AG08395 (cell line): ENCODE measurements at regions not wholly inside any gene's neighbourhood (a gene's known extent, or its start where the extent isn't known, plus 50 kb on each side); places are given as distances from the start of the nearest gene placed in this dataset.
"Not testable (repeated sequence)": the region's sequence is repeated elsewhere in the genome, so short reads cannot be mapped to it uniquely, and the experiment has no call there.

ENCODE experiments used
- DNase-seq: peaks from one replicate; pipeline ENCODE4 v3.0.0; 2012; ENCODE audit warnings: mixed read lengths, low spot score

DNA sequence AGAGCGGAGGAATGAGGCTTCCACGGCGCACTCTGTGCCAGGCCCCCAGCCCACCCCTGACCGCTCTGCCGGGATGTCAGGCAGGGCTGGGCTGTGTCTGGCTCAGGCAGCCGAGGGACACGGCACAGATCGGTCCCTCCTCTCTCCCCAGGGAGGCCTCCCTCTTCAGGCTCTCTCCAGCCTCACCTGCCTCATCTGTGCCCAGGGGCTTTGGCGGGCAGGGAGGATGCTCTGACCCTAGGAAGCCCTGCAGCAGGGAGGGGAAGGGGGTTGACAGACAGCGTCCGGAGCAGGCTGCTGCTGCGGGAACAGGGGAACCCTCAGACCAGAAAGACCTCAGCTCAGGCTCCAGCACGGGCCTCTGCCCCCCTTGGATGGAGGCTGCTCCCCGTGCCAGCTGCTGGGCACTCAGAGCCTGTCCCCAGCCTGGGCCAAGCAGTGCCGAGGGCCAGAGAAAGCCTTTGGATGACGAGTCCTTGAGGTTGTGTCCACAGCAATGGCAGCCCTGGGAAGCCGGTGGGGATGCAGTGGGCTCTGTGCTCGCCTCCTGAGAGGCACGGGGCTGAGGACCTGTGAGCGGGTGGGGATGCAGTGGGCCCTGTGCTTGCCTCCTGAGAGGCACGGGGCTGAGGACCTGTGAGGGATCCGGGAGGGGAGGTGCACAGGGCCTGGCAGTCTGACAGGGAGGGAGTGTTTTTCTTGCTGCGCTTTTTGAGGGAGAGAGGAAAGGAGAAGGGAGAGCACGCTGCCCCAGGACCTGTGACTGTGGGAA lies 66.9 kb downstream of the FOXL3 start:
- DNase-seq, result no peak

DNA sequence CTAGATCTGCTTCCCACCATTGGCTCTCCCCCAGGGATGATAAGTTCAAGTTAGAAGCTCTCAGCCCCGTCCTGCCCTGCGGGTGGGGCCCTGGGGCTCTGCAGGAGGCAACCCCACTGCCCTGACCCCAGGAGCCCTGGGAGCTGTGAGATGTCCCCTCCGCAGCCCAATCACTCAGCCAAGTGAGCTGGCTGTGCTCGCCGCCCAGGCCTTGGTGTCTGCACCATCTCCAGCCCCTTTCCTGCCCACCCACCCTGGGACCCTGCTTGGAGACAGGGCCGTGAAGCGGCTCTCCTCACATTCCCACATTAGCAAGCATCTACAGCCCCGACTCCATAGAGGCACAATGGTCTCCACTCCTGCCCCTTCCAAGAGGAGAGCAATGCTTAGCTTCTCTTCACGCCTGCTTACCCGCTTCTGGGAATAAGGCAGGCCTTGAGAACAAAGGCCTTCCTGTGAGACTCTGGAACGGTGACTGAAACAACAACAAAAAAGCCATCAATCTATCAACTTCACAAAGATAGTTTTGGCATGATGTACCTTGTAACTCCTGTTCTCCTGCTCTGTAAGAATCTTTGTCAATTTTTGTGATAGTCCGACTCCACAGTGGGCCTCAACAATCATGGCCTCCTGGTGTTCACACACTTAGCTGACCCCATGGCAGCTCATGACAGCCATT lies 67.7 kb downstream of the FOXL3 start:
- no peak for DNase-seq

DNA sequence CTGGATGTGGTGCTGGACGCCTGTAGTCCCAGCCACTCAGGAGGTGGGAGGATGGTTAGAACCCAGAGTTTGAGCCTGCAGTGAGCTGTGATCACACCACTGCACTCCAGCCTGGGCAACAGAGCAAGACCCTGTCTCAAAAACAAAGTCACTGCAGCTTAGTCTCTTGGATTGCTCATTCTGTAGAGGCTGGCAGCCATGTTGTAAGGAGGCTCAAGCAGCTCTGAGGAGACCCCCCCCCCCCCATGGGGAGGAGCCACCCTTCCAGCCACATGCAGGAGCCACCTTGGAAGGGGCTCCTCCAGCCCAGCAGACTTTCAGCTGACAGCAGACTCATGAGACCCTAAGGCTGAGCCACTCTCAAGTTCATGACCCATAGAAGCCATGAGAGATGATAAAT lies 68.4 kb downstream of the FOXL3 start:
- DNase-seq, result no peak

DNA sequence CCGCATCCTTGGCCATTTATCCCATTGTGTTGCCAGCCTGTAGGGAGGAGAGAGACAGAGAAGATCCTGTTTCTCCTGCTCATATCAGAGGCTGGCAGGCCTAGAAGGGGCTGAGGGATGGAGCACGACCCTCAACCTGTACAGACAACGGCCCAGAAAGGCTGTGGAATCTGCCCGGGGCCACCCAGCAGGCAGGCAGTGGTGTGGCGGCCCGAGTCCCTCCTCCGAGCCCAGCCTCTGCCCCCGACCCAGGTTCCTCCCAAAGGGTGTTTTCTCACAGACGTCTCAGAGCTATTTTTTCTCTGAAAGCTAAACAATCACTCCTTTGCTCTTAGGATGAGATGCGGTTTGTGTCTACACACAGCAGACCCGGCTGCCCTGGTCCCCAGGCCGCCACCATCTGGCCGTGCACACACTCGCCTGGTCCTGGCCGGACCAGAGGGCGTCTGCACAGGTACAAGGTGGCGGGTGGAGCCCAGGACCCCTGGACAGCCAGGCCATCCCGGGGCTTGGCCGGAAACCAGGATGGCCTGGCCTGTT lies 69.3 kb downstream of the FOXL3 start:
- no peak for DNase-seq

DNA sequence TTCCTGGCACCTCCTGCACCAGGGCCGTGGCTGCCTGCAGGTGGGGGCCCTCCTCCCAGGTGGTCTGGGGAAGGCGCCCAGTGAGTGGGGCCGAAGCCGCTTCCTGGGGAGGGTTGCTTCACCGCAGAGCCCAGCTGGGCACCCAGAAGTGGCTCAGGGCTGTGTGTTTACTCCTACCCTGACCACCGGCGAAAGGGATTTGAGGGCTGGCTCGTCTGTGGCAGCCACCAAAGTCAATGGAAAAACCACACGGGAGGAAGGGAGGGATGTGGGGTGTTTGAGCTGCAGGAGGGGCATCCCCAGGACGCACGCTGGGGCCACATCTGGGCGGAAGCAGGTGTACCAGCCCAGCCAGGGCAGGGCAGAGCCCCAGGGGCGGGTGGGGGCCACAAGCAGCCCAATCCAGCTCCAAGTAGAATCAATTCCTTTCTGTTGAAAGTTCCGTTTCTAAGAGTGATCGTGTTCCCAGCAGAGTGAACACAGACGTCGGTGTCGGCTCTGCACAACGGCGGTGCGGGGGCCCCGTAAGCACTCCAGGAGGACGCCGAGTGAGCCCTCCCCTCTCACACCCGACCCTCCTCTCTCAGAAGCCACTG lies 69.9 kb downstream of the FOXL3 start:
- no peak for DNase-seq

DNA sequence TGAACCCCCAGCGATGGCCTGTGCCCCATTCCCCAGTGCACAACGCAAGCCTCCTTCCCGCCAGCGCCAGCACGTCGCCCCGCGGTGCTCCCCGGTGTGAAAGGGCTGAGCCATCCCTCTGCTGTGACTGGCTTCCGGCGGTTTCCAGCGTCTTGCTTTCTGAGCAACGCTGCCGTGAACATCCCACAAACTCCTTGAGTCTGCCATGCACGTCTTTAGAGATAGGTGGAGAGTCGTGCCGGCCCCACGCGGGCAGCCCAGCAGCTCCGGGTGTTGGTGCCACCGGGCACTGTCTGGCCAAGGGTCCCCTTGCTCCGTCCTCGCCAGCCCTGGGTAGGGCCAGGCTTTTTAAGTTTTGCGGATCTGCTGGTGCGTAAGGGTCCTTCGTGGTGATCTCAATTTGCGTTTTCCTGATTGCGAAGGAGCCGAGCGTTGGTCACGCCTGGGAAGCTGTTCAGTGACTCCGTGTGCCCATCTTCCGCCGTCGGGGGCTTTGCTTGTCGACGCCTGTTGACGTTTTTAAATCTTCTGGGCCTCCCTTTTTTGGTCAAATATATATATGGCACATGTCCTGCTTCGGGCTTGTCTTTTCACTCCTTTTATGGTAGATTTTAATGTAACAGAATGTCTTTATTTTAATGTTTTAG lies 70.6 kb downstream of the FOXL3 start:
- no peak for DNase-seq

DNA sequence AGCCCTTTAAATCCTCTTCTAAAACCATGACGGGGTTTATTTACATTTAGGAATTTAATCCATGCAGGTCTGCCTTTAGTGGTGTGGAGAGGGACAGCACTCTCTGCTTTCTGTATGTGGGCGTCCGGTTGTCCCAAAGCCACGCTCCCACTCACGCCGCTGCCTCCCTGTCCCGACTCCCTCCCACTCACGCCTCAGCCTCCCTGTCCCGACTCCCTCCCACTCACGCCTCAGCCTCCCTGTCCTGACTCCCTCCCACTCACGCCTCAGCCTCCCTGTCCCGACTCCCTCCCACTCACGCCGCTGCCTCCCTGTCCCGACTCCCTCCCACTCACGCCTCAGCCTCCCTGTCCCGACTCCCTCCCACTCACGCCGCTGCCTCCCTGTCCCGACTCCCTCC lies 71.2 kb downstream of the FOXL3 start:
- not testable (repeated sequence) for DNase-seq

DNA sequence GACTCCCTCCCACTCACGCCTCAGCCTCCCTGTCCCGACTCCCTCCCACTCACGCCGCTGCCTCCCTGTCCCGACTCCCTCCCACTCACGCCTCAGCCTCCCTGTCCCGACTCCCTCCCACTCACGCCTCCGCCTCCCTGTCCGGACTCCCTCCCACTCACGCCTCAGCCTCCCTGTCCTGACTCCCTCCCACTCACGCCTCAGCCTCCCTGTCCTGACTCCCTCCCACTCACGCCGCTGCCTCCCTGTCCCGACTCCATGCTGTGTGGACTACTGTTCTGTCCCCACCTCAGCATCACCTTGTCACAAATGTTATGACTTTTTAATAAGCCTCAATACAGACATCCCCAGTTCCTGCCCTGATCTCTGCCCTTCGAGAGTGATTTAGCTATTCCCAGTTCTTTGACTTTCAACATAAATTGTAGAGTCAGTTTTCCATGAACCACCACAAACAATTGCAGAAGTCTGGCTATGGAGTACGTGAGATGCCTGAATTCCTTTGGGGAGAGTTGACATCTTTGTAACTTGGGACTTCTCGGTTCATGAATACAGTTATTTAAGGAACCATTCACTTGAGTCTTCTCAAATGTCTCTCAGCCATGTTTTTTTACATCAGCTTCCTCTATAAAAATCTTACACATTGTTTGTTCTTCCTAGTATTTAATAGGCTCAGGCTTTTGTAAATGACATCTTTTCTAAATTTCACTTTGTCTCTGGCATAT lies 71.9 kb downstream of the FOXL3 start:
- DNase-seq, result no peak

DNA sequence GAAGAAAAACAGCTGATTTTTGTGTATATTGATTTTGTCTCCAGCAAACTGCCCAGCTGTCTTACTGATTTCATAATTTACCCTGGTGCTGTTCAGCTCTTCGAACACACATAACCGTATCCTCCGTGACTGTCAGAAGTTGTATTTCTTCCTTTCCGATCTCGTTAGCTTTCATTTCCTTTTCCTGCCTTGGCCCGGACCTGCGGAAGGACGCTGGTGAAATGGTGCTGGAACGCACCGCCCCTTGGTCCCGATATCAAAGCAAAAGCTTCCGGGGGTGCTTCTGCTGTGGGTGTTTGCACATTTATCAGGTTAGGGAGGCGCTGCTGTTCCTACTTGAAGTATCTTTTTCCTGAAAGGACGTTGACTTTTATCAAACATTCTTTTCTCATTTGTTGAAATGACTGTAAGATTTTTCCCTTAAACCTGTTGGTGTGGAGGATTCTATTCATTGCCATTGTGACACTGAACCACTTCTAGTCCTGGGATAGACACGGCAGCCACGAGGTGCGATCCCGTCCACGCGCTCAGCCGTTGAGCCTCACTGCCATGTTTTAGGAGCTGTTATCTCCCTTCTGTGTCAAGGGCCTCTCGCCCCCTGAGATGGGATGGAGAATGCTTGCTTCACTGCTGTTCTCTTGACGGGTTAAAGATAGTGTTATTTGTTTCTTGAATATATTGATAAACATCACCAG lies 72.6 kb downstream of the FOXL3 start:
- DNase-seq, result no peak

DNA sequence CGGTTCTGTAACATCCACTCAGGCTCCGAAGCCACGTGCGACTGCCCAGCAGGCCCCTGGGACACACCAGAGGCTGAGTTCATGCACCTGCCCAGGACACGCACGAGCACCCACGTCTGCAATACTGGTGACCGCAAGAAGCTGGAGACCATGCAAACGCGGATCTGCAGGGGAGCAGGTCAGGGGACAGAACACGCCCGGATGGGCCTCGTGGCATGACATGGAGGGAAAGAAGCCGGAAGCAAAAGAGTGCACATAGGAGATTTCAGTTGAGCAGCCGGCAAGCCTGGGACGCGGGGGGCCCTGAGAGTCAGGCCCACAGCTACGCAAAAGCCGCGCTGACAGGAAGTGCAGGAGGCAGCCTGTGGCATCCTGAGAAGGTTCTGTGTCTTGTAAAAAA lies 73.7 kb downstream of the FOXL3 start:
- DNase-seq, result no peak

DNA sequence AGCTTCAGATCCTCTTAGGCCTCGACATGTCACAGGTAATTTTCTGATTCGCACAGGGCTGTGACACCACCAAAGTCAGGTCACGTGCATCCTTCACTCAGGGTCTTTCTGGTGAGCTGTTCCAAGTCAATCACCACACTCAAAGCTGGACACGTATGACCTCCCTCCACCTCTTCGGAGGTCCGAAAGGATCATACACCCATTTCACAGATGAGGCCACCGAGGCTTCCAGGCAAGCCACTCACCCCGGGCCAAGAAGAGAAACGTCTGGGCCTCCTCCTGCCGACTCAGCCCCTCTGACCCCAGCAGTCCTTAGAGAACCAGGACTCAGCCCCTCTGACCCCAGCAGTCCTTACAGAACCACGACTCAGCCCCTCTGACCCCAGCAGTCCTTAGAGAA lies 74.6 kb downstream of the FOXL3 start:
- DNase-seq, result no peak

DNA sequence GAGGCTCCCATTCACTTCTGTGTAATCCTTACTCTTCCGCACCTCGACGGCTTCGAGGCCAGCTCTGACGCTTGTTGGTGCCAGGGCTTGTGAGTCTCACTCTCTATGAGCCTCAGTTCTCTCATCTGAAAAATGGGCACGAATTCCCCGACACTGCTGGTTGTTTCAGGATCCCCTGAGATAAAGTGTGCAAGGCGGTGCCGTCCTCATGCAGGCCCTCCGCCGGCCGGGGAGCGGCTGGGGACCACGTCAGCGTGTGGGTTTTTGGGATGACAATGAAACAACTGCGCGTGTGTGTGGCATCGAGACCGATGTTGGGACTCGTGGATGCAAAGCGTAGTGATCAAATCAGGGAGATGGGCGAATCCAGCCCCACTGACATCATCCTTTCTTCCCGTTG lies 75.6 kb downstream of the FOXL3 start:
- no peak for DNase-seq

DNA sequence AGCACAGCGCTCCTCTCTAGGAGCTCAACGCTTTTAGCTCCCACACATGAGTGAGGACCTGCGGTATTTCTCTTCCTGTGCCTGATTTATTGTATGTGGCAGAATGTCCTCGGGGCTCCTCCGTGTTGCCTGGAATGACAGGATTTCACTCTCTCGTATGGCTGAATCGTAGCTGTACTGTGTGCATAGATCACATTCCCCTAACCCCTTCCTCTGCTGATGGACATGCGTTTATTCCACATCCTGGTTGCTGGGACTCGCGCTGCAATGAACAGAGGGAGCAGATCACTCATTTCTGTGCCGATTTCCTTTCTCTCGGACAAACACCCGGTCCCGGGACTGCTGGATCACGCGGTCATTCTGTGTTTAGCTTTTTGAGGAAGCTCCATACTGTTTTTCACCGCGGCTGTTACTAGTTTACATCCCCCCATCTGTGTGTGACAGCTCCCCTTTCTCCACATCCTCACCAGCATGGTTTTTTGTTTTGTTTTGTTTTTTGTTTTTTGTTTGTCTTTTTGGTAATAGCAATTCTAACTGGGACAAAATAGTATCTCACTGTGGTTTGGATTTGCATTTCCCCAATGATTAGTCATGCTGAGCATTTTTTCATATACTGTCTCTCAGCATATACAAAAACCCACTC lies 76.3 kb downstream of the FOXL3 start:
- no peak for DNase-seq

DNA sequence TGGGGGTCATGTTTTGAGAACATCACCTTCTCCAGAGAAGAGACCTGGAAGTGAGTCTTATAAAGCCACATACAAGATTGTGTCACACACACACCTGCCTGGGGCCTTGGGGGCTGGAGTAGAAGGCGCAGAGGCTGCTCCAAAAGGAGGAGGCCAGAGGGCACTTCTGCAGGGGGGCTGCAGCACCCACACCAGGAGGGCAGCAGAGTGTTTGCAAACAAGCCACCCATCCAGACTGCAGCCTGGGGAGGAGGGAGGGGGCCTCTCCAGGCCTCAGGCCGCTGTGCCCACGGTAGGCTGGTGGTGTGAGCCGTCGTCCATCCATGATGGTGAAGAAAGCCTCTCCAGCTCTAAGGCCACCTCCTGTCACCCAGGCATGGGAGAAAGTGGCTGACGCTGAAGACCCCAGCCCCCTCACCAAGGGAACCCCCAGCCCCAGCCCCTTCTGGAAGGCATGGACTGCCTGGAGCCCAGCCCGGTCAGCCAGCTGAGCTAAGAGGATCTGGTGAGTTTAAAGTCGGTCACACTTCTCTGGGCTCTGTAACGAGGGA lies 77.5 kb downstream of the FOXL3 start:
- no peak for DNase-seq

DNA sequence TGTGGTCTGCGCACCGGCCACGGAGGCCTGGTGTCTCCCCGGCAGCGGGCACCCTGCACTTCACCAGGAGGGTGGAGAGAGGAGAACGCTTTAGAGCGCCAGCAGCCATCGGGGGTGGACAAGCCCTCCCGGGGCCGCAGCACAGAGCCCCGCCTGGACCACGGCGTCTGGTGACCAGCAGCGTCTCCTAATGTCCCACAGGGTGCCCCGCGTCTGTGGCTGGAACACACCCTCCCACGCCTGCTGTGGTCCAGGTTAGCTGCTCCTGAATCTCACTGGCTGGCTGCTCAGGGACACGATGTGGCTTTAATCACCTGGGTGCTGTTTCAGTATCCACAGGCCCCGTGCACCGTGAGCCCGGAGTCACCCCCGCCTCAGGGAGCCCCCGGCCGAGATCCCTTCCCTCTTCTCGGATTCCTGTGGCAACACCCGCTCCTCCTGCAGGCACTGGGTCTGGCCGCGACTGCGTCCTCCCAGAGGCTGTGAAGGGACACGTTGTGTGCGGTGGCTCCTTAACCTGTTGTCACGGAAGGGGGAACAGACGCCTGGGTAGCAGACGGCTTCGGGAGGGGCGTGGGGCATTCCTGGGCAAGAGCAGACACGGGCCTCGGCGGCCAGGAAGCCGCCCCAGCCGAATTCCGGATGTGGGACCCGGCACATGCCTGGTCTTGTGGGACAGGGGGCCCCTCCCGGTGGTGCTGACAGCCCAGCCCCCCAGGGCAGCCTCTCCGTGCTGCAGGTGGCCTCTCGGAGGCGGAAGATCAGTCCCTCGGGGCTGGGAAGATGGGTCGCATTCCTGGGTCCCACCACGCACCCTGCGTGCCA lies 78.9 kb downstream of the FOXL3 start:
- DNase-seq, result no peak

DNA sequence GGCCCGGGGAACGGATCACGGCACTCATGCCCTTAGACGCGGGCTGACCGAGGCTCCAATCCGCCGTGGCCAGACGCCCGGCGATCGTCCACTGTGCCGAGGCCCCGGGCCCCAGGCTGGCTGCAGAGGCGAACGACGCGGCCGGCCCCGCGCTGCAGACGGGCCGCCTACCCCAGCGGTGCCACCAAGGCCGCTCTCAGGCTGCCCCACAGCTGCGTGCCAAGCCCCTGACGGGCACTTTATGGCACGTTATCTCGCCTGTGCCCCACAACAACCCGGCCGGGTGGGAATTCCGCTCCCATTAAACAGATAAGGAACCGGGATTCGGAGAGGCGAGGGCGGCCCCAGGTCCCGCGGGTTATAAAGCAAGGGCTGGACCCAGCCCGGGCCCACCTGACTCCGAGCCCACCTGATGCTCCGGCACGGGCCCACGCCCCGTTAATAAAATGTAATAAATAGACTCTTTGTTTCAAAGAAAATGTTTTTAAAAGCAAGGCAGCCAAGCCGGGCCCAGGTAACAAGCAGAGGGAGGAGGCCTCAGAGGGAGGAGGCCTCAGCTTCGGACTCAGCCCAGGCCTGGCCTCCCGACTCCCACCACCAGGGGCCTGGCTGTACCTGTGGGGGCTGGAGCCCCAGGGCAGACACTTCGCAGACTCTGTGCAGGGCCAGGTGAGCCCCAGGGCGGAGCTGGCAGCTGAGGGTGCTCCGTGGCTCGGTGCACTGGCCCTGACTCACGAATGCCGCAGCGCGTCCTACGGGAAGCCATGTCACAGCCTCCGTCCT lies 79.7 kb downstream of the FOXL3 start:
- DNase-seq, result no peak

DNA sequence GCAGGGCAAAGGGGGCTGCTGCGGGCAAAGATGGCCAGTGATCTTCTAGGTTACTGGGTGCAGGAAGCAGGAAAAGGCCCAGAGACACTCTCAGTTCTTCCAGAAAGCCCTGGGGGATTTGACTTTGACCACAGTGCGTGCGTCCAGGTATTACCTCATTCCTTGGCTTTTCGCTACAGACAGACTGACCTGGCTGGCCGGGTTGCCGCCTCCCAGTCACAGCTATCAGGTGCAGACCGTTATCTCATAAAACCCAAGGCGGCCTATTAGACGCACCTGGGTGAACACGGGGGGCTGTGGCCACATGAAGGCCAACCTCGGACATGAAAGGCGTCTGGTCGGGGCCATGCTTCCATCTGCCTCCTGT lies 80.3 kb downstream of the FOXL3 start:
- DNase-seq, result no peak

DNA sequence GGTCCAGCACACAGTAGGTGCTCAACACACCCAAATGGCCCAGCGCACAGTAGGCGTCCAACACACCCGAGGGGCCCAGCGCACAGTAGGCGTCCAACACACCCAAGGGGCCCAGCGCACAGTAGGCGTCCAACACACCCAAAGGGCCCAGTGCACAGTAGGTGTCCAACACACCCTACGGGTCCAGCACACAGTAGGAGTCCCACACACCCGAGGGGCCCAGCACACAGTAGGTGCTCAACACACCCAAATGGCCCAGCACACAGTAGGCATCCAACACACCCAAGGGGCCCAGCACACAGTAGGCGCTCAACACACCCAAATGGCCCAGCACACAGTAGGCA lies 80.8 kb downstream of the FOXL3 start:
- DNase-seq, result no peak
